Calu3 (cell line): ENCODE measurements at regions not wholly inside any gene's neighbourhood (a gene's known extent, or its start where the extent isn't known, plus 50 kb on each side); places are given as distances from the start of the nearest gene placed in this dataset.

Source experiments
- BruUV-seq: library from RNA; stranded (reverse); fragments of 400-500 nt; replicated peaks from 2 replicates; lab custom pipeline; 2021; lab: Mats Ljungman, UMichigan
- CTCF ChIA-PET: fragments of 300-600 bp; sonication (Branson Sonifier 250); formaldehyde crosslinking; loops from one replicate; lab custom pipeline; 2022; ENCODE audit warnings: antibody characterized with exemption; lab: Charles Lee
- DNase-seq: peaks from one replicate; pipeline ENCODE4 v3.0.0; 2022
- H3K27ac Mint-ChIP-seq: one replicate; pipeline ENCODE4 v1.8.0; 2022; ENCODE audit warnings: mixed read lengths; ENCODE audit not compliant: unreplicated experiment
- H3K27me3 Mint-ChIP-seq: one replicate; pipeline ENCODE4 v1.8.0; 2022; ENCODE audit warnings: mixed read lengths; ENCODE audit not compliant: unreplicated experiment
- H3K36me3 Mint-ChIP-seq: one replicate; pipeline ENCODE4 v1.8.0; 2022; ENCODE audit warnings: mild to moderate bottlenecking, moderate library complexity, mixed read lengths; ENCODE audit not compliant: insufficient read depth, unreplicated experiment
- H3K4me1 Mint-ChIP-seq: one replicate; pipeline ENCODE4 v1.8.0; 2022; ENCODE audit warnings: mild to moderate bottlenecking, low read depth, mixed read lengths; ENCODE audit not compliant: unreplicated experiment
- H3K4me3 Mint-ChIP-seq: one replicate; pipeline ENCODE4 v1.8.0; 2022; ENCODE audit warnings: mild to moderate bottlenecking, low read depth, moderate library complexity, mixed read lengths; ENCODE audit not compliant: unreplicated experiment
- H3K9me3 Mint-ChIP-seq: one replicate; pipeline ENCODE4 v1.8.0; 2022; ENCODE audit warnings: low read depth, mixed read lengths; ENCODE audit not compliant: unreplicated experiment
- intact Hi-C: fragments of 100-400 bp; cut with micrococcal nuclease; formaldehyde crosslinking; loops from one replicate; pipeline ENCODE4 v1.10.0; 2022; ENCODE audit not compliant: unreplicated experiment
- TF ChIP-seq, protein P1 (sequence below): fragments of 200-600 bp; IDR thresholded peaks from one replicate; pipeline ENCODE4 v1.8.0; 2022; ENCODE audit warnings: antibody characterized with exemption; ENCODE audit not compliant: unreplicated experiment

DNA sequence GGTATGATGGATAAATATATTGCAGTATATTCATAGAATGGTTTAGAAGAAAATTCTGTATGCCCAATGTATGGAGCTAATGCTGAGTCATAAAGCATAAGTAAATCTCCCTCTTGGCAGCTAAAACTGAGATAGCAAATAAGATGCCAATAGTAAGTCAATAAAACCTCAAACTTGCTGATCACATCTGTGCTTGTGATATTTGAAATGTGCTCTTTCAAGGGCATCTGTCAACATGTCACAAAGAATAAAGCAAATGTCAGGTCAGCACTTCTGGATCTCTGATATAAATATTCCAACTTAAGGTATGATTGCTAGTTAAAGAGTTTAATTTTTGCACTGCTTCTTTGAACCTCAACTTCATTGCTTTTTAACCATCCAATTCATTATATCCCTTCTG, 262.3 kb upstream of the EMCN start:
- H3K4me3 Mint-ChIP-seq = no peak overlapping the region

DNA sequence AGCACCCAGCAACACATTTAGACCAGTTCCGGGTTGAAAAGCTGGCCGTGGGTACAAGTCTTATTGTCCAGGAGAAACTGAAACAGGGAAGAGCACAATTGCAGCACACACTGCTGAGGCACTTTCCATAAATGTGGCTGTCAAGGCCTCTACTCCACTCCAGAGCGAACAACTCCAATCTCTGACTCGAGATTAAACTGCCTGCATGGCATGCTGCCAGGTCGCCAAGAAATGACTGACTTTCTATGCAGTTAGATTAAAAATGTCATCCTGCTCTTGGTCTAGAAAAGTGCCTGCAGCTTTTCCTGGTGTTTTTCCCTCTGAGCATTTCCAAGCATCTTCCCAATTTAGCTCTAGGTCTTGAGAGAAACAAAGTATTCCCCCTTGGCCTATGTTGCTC, 260.6 kb upstream of the EMCN start:
- Mint-ChIP-seq H3K4me3 (no peak overlapping the region), H3K9me3 (no peaks in the 10 kb centered on the region), H3K27ac (no peak overlapping the region), H3K36me3 (no peaks in the 10 kb centered on the region), H3K4me1 (no peaks in the 10 kb centered on the region), H3K27me3 (no peaks in the 10 kb centered on the region)
- DNase-seq = no peak
- BruUV-seq = no TSS peak
- TF ChIP-seq, protein P1, sequence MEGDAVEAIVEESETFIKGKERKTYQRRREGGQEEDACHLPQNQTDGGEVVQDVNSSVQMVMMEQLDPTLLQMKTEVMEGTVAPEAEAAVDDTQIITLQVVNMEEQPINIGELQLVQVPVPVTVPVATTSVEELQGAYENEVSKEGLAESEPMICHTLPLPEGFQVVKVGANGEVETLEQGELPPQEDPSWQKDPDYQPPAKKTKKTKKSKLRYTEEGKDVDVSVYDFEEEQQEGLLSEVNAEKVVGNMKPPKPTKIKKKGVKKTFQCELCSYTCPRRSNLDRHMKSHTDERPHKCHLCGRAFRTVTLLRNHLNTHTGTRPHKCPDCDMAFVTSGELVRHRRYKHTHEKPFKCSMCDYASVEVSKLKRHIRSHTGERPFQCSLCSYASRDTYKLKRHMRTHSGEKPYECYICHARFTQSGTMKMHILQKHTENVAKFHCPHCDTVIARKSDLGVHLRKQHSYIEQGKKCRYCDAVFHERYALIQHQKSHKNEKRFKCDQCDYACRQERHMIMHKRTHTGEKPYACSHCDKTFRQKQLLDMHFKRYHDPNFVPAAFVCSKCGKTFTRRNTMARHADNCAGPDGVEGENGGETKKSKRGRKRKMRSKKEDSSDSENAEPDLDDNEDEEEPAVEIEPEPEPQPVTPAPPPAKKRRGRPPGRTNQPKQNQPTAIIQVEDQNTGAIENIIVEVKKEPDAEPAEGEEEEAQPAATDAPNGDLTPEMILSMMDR = no peak
- intact Hi-C loops = no loop called here
- CTCF ChIA-PET = no interaction called here

More for the DNA sequence above, 262.3 kb upstream of the EMCN start:
- no peaks in the 10 kb centered on the region for H3K9me3 Mint-ChIP-seq
- BruUV-seq = no TSS peak
- TF ChIP-seq, protein P1 = no peak
- H3K4me1 Mint-ChIP-seq = no peaks in the 10 kb centered on the region
- H3K36me3 Mint-ChIP-seq = no peaks in the 10 kb centered on the region
- CTCF ChIA-PET = no interaction called here
- no peaks in the 10 kb centered on the region for H3K27me3 Mint-ChIP-seq
- no peak for DNase-seq
- intact Hi-C loops = no loop called here
- no peak overlapping the region for H3K27ac Mint-ChIP-seq

DNA sequence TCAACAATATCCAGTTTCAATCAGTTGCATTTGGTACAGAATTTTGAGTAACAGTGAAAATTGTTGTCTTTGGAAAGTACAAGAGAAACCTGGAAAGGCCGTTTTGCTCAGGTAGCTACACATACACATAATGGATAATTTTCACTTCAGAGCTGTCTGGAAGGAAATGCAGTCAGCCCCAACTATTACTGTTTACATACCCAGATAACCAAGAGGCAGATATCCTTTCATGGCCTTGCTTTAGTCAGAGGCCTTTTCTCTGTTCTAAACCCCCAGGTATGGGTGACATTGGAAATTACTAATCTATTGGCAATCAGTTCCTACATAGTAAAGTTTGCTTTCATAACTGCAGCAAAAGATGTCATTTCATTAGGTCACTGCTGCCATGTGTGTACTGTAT, 244.9 kb upstream of the EMCN start:
- CTCF ChIA-PET = no interaction called here
- BruUV-seq = no TSS peak
- no peaks in the 10 kb centered on the region for H3K36me3 Mint-ChIP-seq
- no peak overlapping the region for H3K4me3 Mint-ChIP-seq
- TF ChIP-seq, protein P1 = no peak
- H3K27me3 Mint-ChIP-seq = no peaks in the 10 kb centered on the region
- no peak for DNase-seq
- peaks cover 3% of the 10 kb centered on the region for H3K9me3 Mint-ChIP-seq
- intact Hi-C loops = no loop called here
- H3K4me1 Mint-ChIP-seq = no peaks in the 10 kb centered on the region
- no peak overlapping the region for H3K27ac Mint-ChIP-seq

DNA sequence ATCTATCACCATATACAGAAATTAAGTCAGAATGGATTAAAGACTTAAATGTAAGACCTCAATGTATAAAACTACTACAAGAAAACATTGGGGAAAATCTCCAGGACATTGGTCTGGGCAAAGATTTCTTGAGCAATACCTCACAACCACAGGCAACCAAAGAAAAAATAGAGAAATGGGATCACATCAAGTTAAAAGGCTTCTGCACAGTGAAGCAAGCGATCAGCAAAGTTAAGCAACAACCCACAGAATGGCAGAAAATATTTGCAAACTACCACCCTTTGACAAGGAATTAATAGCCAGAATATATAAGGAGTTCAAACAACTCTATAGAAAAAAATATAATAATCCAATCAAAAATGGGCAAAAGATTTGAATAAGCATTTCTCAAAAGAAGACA, 236.9 kb upstream of the EMCN start:
- DNase-seq = no peak
- Mint-ChIP-seq H3K27me3 (no peaks in the 10 kb centered on the region), H3K9me3 (peaks cover 8% of the 10 kb centered on the region), H3K4me3 (no peak overlapping the region), H3K36me3 (no peaks in the 10 kb centered on the region), H3K4me1 (no peaks in the 10 kb centered on the region), H3K27ac (no peak overlapping the region)
- CTCF ChIA-PET = interaction anchor here (0.6 kb wide), 1 partner anchor 107 kb away, joined by 4 read pairs; no protein-coding TSS in a partner anchor
- TF ChIP-seq, protein P1 = no peak
- BruUV-seq = no TSS peak
- intact Hi-C loops = no loop called here
